DOHH2 (cell line): ENCODE measurements at regions not wholly inside any gene's neighbourhood (a gene's known extent, or its start where the extent isn't known, plus 50 kb on each side); places are given as distances from the start of the nearest gene placed in this dataset.

ENCODE experiments used
- EZH2phosphoT487 ChIP-seq: fragments of 200-600 bp; sonication (generic); IDR thresholded peaks from 2 replicates; pipeline ENCODE4 v1.6.1; 2017; ENCODE audit warnings: borderline replicate concordance, mild to moderate bottlenecking, antibody characterized with exemption, low read length, moderate library complexity, mixed read lengths
- TF ChIP-seq, protein P1 (sequence below): fragments of 200-600 bp; sonication (generic); IDR thresholded peaks from one replicate; pipeline ENCODE4 v1.5.1; 2014; ENCODE audit warnings: antibody characterized with exemption, mild to moderate bottlenecking, low read depth, low read length; ENCODE audit not compliant: poor library complexity, severe bottlenecking

GRCh38 chr15:81573098-81573746 lies 199.2 kb upstream of the TMC3 start:
- TF ChIP-seq, protein P1, sequence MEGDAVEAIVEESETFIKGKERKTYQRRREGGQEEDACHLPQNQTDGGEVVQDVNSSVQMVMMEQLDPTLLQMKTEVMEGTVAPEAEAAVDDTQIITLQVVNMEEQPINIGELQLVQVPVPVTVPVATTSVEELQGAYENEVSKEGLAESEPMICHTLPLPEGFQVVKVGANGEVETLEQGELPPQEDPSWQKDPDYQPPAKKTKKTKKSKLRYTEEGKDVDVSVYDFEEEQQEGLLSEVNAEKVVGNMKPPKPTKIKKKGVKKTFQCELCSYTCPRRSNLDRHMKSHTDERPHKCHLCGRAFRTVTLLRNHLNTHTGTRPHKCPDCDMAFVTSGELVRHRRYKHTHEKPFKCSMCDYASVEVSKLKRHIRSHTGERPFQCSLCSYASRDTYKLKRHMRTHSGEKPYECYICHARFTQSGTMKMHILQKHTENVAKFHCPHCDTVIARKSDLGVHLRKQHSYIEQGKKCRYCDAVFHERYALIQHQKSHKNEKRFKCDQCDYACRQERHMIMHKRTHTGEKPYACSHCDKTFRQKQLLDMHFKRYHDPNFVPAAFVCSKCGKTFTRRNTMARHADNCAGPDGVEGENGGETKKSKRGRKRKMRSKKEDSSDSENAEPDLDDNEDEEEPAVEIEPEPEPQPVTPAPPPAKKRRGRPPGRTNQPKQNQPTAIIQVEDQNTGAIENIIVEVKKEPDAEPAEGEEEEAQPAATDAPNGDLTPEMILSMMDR = no peak
- TF ChIP-seq EZH2phosphoT487 = no peak
